HepG2 (cell line): ENCODE measurements at regions not wholly inside any gene's neighbourhood (a gene's known extent, or its start where the extent isn't known, plus 50 kb on each side); places are given as distances from the start of the nearest gene placed in this dataset.

Experiments used
- ATAC-seq: fragments of 200-7000 bp; cut with Tn5 transposase; 3 replicates; pipeline ENCODE4 v1.9.1; 2020; ENCODE audit warnings: mild to moderate bottlenecking, moderate library complexity
- BruUV-seq: library from RNA; stranded (reverse); fragments of 400-500 nt; replicated peaks from 2 replicates; lab custom pipeline; 2021; lab: Mats Ljungman, UMichigan
- CTCF ChIA-PET: fragments of 300-600 bp; formaldehyde crosslinking; extraction: SDS; loops from one replicate; lab custom pipeline; 2021; ENCODE audit warnings: low total read pairs, inconsistent platforms, low intra/inter-chr PET ratio; lab: Yijun Ruan, JAX
- POLR2A ChIA-PET: fragments of 350-600 bp; sonication (Branson Sonifier 250); formaldehyde crosslinking; loops from one replicate; lab custom pipeline; 2020; ENCODE audit warnings: antibody characterized with exemption, inconsistent platforms; lab: Yijun Ruan, JAX
- DNase-seq: peaks from one replicate; pipeline ENCODE4 v3.0.0-alpha.2; 2015; ENCODE audit warnings: low spot score
- FAIRE-seq: peaks from 3 replicates; lab custom pipeline; 2011; peaks lifted over from hg19 to GRCh38; lab: Jason Lieb, UNC
- H2AFZ ChIP-seq: one replicate; pipeline ENCODE4 v1.6.1; 2011; ENCODE audit warnings: low read length, inconsistent platforms
- H3K27ac ChIP-seq: fragments of 300-600 bp; 3 replicates; pipeline ENCODE4 v1.8.0; 2011; ENCODE audit warnings: mixed run types, mild to moderate bottlenecking, mixed read lengths, low read length, inconsistent platforms; ENCODE audit not compliant: insufficient read depth; ENCODE audit errors: extremely low read length
- H3K27me3 ChIP-seq, 2 experiments: fragments of 200-600 bp in 1 of 2; 2 replicates in 1 of 2; 3 replicates in 1 of 2; pipeline versions ENCODE4 v1.6.0 to v1.8.0; 2011; ENCODE audit warnings: low read length in 2 of 2, mild to moderate bottlenecking in 2 of 2, moderate library complexity in 2 of 2, inconsistent platforms in 1 of 2; ENCODE audit not compliant: insufficient read depth in 2 of 2, control insufficient read depth in 1 of 2
- H3K36me3 ChIP-seq, 2 experiments: fragments of 200-600 bp in 1 of 2; replicated peaks in 1 of 2; 2 replicates in 1 of 2; 3 replicates in 1 of 2; pipeline versions ENCODE4 v1.5.1 to v1.8.0; 2011; ENCODE audit warnings: low read length in 2 of 2, inconsistent platforms in 1 of 2; ENCODE audit not compliant: insufficient read depth in 2 of 2, control insufficient read depth in 1 of 2
- H3K4me1 ChIP-seq: 2 replicates; pipeline ENCODE4 v1.5.1; 2012; ENCODE audit warnings: low read length, inconsistent platforms; ENCODE audit not compliant: insufficient read depth
- H3K4me2 ChIP-seq: 2 replicates; pipeline ENCODE4 v1.6.0; 2011; ENCODE audit warnings: low read depth, low read length, inconsistent platforms
- H3K4me3 ChIP-seq, 3 experiments: fragments of 200-600 bp in 1 of 3; sonication (generic), shearing (Covaris generic) in 1 of 3; replicated peaks in 1 of 3; 2 replicates each; pipeline ENCODE4 v1.5.1; 2011 to 2016; ENCODE audit warnings: low read length in 3 of 3, inconsistent platforms in 2 of 3, low read depth in 2 of 3, mild to moderate bottlenecking in 2 of 3, control low read depth in 1 of 3, mixed read lengths in 1 of 3; ENCODE audit not compliant: insufficient read depth in 1 of 3
- H3K79me2 ChIP-seq: one replicate; pipeline ENCODE4 v1.6.1; 2011; ENCODE audit warnings: low read length, inconsistent platforms; ENCODE audit not compliant: insufficient read depth
- H3K9ac ChIP-seq: 2 replicates; pipeline ENCODE4 v1.6.0; 2011; ENCODE audit warnings: mild to moderate bottlenecking, low read depth, low read length, inconsistent platforms; ENCODE audit not compliant: insufficient read depth
- H3K9me3 ChIP-seq: 2 replicates; pipeline ENCODE4 v1.5.1; 2012; ENCODE audit warnings: mild to moderate bottlenecking, low read length
- H4K20me1 ChIP-seq: 2 replicates; pipeline ENCODE4 v1.6.0; 2011; ENCODE audit warnings: inconsistent platforms, mild to moderate bottlenecking, low read length, moderate library complexity; ENCODE audit not compliant: insufficient read depth
- ATF7-NPFF ChIP-seq: sonication (generic); formaldehyde crosslinking; IDR thresholded peaks from 2 replicates; pipeline ENCODE4 v1.8.1; 2023; ENCODE audit warnings: mild to moderate bottlenecking, low read depth, missing genetic modification reagents, moderate library complexity
- HCFC1 ChIP-seq: fragments of 150-350 bp; IDR thresholded peaks from 2 replicates; pipeline ENCODE4 v1.6.1; 2014; ENCODE audit warnings: low read depth, low read length
- HNRNPK ChIP-seq: fragments of 200-400 bp; formaldehyde crosslinking; IDR thresholded peaks from 2 replicates; pipeline ENCODE4 v1.6.1; 2018; ENCODE audit warnings: low read length, low read depth, moderate library complexity, mild to moderate bottlenecking; ENCODE audit not compliant: poor library complexity, severe bottlenecking
- JUN ChIP-seq: sonication (generic); formaldehyde crosslinking; IDR thresholded peaks from 2 replicates; pipeline ENCODE4 v1.4.0; 2020; ENCODE audit warnings: mild to moderate bottlenecking, missing genetic modification reagents
- KLF13 ChIP-seq: sonication (generic); formaldehyde crosslinking; IDR thresholded peaks from 2 replicates; pipeline ENCODE4 v1.4.0; 2020; ENCODE audit warnings: mild to moderate bottlenecking, missing genetic modification reagents
- MATR3 ChIP-seq: sonication (generic); formaldehyde crosslinking; IDR thresholded peaks from 2 replicates; pipeline ENCODE4 v1.4.0; 2020; ENCODE audit warnings: missing genetic modification reagents
- PCBP2 ChIP-seq: fragments of 200-400 bp; formaldehyde crosslinking; optimal IDR thresholded peaks from 2 replicates; pipeline ENCODE3; 2018; ENCODE audit warnings: low read length, low read depth; ENCODE audit not compliant: poor library complexity, severe bottlenecking
- RXRA ChIP-seq: sonication (generic); formaldehyde crosslinking; IDR thresholded peaks from 2 replicates; pipeline ENCODE4 v1.5.1; 2020; ENCODE audit warnings: missing genetic modification reagents
- SIN3A ChIP-seq: IDR thresholded peaks from 2 replicates; pipeline ENCODE4 v1.6.1; 2011; ENCODE audit warnings: low read depth, mild to moderate bottlenecking, control low read depth, low read length, borderline replicate concordance
- ZBTB7B ChIP-seq: sonication (generic); formaldehyde crosslinking; IDR thresholded peaks from 2 replicates; pipeline ENCODE4 v1.4.0; 2020; ENCODE audit warnings: missing genetic modification reagents
- ZFP36 ChIP-seq: fragments of 150-350 bp; IDR thresholded peaks from 2 replicates; pipeline ENCODE4 v1.6.1; 2018; ENCODE audit warnings: borderline replicate concordance, low read length, low read depth; ENCODE audit not compliant: partially characterized antibody
- ZNF225 ChIP-seq: sonication (generic); formaldehyde crosslinking; IDR thresholded peaks from 2 replicates; pipeline ENCODE4 v1.4.0; 2020; ENCODE audit warnings: mild to moderate bottlenecking, missing genetic modification reagents
- ZNF383 ChIP-seq: sonication (generic); formaldehyde crosslinking; IDR thresholded peaks from 2 replicates; pipeline ENCODE4 v1.4.0; 2020; ENCODE audit warnings: missing genetic modification reagents, mild to moderate bottlenecking, borderline replicate concordance
- ZNF773 ChIP-seq: sonication (generic); formaldehyde crosslinking; IDR thresholded peaks from 2 replicates; pipeline ENCODE4 v1.4.0; 2020; ENCODE audit warnings: missing genetic modification reagents, borderline replicate concordance
- WGBS: methylation state at CpG from one replicate; pipeline ENCODE4 v1.1.6; 2017; ENCODE audit warnings: low lambda C conversion rate; 5-methylcytosine and 5-hydroxymethylcytosine counted together
- in situ Hi-C: cut with HindIII; loops from 2 replicates; pipeline ENCODE4 v1.10.0; 2017; ENCODE audit warnings: low pct_unique_long_range_greater_than_20kb; ENCODE audit not compliant: extremely low pct_ligation_motif_present
- intact Hi-C: fragments of 100-400 bp; cut with micrococcal nuclease; formaldehyde crosslinking; loops from one replicate; pipeline ENCODE4 v1.10.0; 2022; ENCODE audit not compliant: unreplicated experiment
- TF ChIP-seq, protein P1 (sequence below): sonication (generic); formaldehyde crosslinking; IDR thresholded peaks from 2 replicates; pipeline ENCODE4 v1.4.0; 2020; ENCODE audit warnings: mild to moderate bottlenecking, missing genetic modification reagents, borderline replicate concordance
- TF ChIP-seq, protein P2 (sequence below): sonication (generic); formaldehyde crosslinking; IDR thresholded peaks from 2 replicates; pipeline ENCODE4 v1.5.0; 2020; ENCODE audit warnings: missing genetic modification reagents

DNA sequence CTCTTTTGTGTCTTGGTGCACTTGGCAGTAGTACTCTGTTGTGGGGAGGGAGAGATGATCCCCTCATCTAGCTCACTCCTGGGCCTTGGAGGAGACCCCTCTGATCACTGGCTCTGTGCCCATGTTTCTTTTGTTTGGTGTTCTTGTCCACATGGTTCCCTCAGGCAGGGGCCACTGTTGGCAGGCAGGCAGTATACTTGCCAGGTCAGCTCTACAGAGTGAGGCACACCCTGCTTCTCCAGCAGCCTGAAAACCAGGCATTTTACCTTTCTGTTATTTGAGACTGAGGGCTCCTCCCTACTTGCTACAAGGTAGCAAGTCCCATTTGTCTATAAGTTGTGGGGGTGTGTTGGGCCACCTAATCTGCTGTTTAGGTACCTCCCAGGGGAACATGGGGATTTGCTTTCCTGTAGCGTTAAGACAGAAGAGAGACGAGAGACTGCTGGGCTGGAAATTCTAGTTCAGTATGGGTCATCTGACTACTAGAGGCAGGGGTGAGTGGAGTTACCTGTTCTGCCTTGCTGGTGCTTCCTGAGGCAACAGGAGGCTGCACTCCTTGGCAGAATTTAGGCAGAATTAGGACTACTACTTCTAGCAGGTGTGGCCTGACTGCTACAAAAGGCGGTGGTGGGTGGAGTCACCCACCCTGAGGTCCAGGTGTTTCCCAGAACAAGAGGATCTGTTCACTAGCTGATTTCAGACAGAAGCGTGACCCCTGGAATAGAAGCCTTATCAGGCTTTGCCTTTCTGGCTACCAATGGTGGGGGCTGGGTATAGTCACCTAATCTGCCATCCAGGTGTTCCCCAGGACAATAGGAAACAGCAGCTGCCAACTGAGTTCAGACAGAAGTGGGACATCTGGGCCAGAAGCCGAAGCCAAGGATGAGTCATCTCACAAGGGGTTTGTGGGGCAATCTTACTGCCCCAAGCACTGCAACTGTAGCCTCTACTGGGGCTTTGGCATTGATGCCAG is 843.0 kb upstream of the ATXN8OS start (continued):
- TF ChIP-seq, protein P1, sequence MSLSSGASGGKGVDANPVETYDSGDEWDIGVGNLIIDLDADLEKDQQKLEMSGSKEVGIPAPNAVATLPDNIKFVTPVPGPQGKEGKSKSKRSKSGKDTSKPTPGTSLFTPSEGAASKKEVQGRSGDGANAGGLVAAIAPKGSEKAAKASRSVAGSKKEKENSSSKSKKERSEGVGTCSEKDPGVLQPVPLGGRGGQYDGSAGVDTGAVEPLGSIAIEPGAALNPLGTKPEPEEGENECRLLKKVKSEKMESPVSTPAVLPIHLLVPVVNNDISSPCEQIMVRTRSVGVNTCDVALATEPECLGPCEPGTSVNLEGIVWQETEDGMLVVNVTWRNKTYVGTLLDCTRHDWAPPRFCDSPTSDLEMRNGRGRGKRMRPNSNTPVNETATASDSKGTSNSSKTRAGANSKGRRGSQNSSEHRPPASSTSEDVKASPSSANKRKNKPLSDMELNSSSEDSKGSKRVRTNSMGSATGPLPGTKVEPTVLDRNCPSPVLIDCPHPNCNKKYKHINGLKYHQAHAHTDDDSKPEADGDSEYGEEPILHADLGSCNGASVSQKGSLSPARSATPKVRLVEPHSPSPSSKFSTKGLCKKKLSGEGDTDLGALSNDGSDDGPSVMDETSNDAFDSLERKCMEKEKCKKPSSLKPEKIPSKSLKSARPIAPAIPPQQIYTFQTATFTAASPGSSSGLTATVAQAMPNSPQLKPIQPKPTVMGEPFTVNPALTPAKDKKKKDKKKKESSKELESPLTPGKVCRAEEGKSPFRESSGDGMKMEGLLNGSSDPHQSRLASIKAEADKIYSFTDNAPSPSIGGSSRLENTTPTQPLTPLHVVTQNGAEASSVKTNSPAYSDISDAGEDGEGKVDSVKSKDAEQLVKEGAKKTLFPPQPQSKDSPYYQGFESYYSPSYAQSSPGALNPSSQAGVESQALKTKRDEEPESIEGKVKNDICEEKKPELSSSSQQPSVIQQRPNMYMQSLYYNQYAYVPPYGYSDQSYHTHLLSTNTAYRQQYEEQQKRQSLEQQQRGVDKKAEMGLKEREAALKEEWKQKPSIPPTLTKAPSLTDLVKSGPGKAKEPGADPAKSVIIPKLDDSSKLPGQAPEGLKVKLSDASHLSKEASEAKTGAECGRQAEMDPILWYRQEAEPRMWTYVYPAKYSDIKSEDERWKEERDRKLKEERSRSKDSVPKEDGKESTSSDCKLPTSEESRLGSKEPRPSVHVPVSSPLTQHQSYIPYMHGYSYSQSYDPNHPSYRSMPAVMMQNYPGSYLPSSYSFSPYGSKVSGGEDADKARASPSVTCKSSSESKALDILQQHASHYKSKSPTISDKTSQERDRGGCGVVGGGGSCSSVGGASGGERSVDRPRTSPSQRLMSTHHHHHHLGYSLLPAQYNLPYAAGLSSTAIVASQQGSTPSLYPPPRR = no peak
- TF ChIP-seq ZNF383 (no peak), SIN3A (no peak), ZFP36 (no peak), ZNF225 (no peak), JUN (CRISPR knock-in tag) (no peak)

DNA sequence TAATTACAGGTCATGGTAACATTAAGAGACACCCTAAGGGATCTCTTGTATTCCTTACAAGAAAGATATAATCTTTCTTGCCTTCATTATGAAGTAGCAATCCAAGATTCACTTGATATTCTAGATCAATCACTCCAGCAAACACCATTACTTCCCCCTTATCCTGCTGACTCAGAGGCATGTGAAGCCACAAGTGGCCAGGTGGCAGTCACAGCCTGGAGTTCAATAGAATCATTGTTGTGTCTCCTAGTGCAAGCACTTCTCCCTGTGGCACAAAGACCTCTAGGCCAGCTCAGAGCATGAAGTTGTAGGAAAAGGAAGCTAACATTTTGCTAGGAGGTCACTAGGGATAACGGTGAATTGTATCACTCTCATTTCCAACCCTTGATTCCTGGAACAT is 864.3 kb upstream of the ATXN8OS start:
- H4K20me1 ChIP-seq = no peaks in the 10 kb centered on the region
- CTCF ChIA-PET = no interaction called here
- H3K9ac ChIP-seq = no peak overlapping the region
- H3K27me3 ChIP-seq = no peaks in the 10 kb centered on the region
- H3K27ac ChIP-seq = no peak overlapping the region
- no peak overlapping the region for H2AFZ ChIP-seq
- intact Hi-C loops = no loop called here
- no peaks in the 10 kb centered on the region for H3K4me1 ChIP-seq
- no peaks in the 10 kb centered on the region for H3K36me3 ChIP-seq
- peaks cover 4% of the 10 kb centered on the region for H3K9me3 ChIP-seq
- no peak for ATAC-seq
- in situ Hi-C loops = no loop called here
- FAIRE-seq = no peak
- no peak for DNase-seq
- 0% methylated on average over 1 of the region's 1 CpG for WGBS
- H3K4me2 ChIP-seq = no peak overlapping the region
- H3K4me3 ChIP-seq = no peak overlapping the region
- BruUV-seq = no TSS peak
- H3K79me2 ChIP-seq = no peaks in the 10 kb centered on the region
- POLR2A ChIA-PET = no interaction called here
- no peak for TF ChIP-seq ATF7-NPFF (CRISPR knock-in tag)
- no peak for TF ChIP-seq PCBP2
- TF ChIP-seq KLF13 (CRISPR knock-in tag) = no peak
- TF ChIP-seq HCFC1 = no peak
- TF ChIP-seq HNRNPK = no peak
- TF ChIP-seq, protein P2, sequence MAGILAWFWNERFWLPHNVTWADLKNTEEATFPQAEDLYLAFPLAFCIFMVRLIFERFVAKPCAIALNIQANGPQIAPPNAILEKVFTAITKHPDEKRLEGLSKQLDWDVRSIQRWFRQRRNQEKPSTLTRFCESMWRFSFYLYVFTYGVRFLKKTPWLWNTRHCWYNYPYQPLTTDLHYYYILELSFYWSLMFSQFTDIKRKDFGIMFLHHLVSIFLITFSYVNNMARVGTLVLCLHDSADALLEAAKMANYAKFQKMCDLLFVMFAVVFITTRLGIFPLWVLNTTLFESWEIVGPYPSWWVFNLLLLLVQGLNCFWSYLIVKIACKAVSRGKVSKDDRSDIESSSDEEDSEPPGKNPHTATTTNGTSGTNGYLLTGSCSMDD = no peak
- TF ChIP-seq ZNF773 (CRISPR knock-in tag) = no peak
- no peak for TF ChIP-seq MATR3
- no peak for TF ChIP-seq RXRA
- TF ChIP-seq ZBTB7B = no peak
